Activated CD8-positive, alpha-beta T cell treated with anti-CD3 and anti-CD28 coated beads for 36 hours (primary cell): ENCODE measurements at regions not wholly inside any gene's neighbourhood (a gene's known extent, or its start where the extent isn't known, plus 50 kb on each side); places are given as distances from the start of the nearest gene placed in this dataset.

Experiments
- ATAC-seq: fragments of 200-7000 bp; cut with Tn5 transposase; one replicate; pipeline ENCODE4 v1.10.0; 2021; ENCODE audit warnings: mild to moderate bottlenecking, moderate library complexity
- CTCF ChIA-PET: fragments of 350-600 bp; sonication (Branson Sonifier 250); formaldehyde crosslinking; loops from one replicate; lab custom pipeline; 2021; ENCODE audit warnings: antibody characterized with exemption; lab: Charles Lee
- POLR2A ChIA-PET: fragments of 350-600 bp; sonication (Branson Sonifier 250); formaldehyde crosslinking; loops from one replicate; lab custom pipeline; 2021; ENCODE audit warnings: antibody characterized with exemption; lab: Charles Lee
- DNase-seq: peaks from one replicate; pipeline ENCODE4 v3.0.0-alpha.2; 2020
- H3K27ac Mint-ChIP-seq: one replicate; pipeline ENCODE4 v1.8.0; 2021; ENCODE audit warnings: mild to moderate bottlenecking, mixed read lengths
- H3K27me3 Mint-ChIP-seq: one replicate; pipeline ENCODE4 v1.8.0; 2021; ENCODE audit warnings: mixed read lengths
- H3K36me3 Mint-ChIP-seq: one replicate; pipeline ENCODE4 v1.8.0; 2021; ENCODE audit warnings: low read depth, mixed read lengths
- H3K4me1 Mint-ChIP-seq: one replicate; pipeline ENCODE4 v1.8.0; 2021; ENCODE audit warnings: low read depth, mixed read lengths
- H3K4me3 Mint-ChIP-seq: one replicate; pipeline ENCODE4 v1.8.0; 2021; ENCODE audit warnings: mild to moderate bottlenecking, moderate library complexity, mixed read lengths
- H3K9me3 Mint-ChIP-seq: one replicate; pipeline ENCODE4 v1.8.0; 2021; ENCODE audit warnings: mixed read lengths
- intact Hi-C: fragments of 100-400 bp; cut with micrococcal nuclease; formaldehyde crosslinking; loops from one replicate; pipeline ENCODE4 v1.10.0; 2022
- TF ChIP-seq, protein P1 (sequence below): fragments of 200-600 bp; IDR thresholded peaks from one replicate; pipeline ENCODE4 v1.8.0; 2022; ENCODE audit warnings: antibody characterized with exemption, mild to moderate bottlenecking

GRCh38 chr16:55976815-55977214 lies 101.6 kb upstream of the CES5A start:
- DNase-seq: no peak
- intact Hi-C loops: no loop called here

DNA sequence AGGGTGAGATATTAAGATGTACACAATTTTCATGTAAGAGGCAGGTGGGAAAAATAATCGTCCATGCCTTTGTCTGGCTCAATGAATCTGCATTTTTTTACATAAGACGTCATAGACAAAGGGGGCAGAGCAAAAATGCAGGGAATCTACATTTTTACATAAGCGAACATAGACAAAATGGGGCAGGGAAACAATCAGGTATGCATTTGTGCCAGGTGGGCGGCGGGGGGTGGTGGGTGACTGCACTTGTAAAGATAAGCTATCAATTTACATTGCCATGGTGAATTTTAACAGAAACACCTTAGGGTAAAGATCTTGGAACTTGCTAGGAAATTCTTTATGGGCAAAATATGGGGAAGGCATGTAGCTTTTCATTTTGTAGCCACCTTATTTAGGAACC lies 96.3 kb upstream of the CES5A start:
- TF ChIP-seq, protein P1, sequence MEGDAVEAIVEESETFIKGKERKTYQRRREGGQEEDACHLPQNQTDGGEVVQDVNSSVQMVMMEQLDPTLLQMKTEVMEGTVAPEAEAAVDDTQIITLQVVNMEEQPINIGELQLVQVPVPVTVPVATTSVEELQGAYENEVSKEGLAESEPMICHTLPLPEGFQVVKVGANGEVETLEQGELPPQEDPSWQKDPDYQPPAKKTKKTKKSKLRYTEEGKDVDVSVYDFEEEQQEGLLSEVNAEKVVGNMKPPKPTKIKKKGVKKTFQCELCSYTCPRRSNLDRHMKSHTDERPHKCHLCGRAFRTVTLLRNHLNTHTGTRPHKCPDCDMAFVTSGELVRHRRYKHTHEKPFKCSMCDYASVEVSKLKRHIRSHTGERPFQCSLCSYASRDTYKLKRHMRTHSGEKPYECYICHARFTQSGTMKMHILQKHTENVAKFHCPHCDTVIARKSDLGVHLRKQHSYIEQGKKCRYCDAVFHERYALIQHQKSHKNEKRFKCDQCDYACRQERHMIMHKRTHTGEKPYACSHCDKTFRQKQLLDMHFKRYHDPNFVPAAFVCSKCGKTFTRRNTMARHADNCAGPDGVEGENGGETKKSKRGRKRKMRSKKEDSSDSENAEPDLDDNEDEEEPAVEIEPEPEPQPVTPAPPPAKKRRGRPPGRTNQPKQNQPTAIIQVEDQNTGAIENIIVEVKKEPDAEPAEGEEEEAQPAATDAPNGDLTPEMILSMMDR: no peak
- intact Hi-C loops: no loop called here
- ATAC-seq: no peak
- ChIA-PET POLR2A (no interaction called here), CTCF (no interaction called here)
- H3K27ac Mint-ChIP-seq: no peak overlapping the region
- no peaks in the 10 kb centered on the region for H3K4me1 Mint-ChIP-seq
- no peaks in the 10 kb centered on the region for H3K9me3 Mint-ChIP-seq
- H3K27me3 Mint-ChIP-seq: no peaks in the 10 kb centered on the region
- no peak overlapping the region for H3K4me3 Mint-ChIP-seq
- no peaks in the 10 kb centered on the region for H3K36me3 Mint-ChIP-seq
- DNase-seq: no peak

More at GRCh38 chr16:55976815-55977214, 101.6 kb upstream of the CES5A start:
- Mint-ChIP-seq H3K4me1 (no peaks in the 10 kb centered on the region), H3K36me3 (no peaks in the 10 kb centered on the region), H3K27me3 (peaks cover 7% of the 10 kb centered on the region), H3K9me3 (no peaks in the 10 kb centered on the region), H3K4me3 (no peak overlapping the region), H3K27ac (no peak overlapping the region)
- ATAC-seq: no peak
- TF ChIP-seq, protein P1: no peak
- POLR2A ChIA-PET: no interaction called here
- CTCF ChIA-PET: interaction anchor here (1.2 kb wide), 1 partner anchor 342 kb away, joined by 3 read pairs; no protein-coding TSS in a partner anchor

- no peaks in the 10 kb centered on the region for H3K27me3 Mint-ChIP-seq
- intact Hi-C loops: no loop called here
- no peaks in the 10 kb centered on the region for H3K9me3 Mint-ChIP-seq
- TF ChIP-seq, protein P1: no peak
- ATAC-seq (no peak), DNase-seq (no peak)
- ChIA-PET CTCF (no interaction called here), POLR2A (no interaction called here)
- H3K36me3 Mint-ChIP-seq: no peaks in the 10 kb centered on the region
- no peaks in the 10 kb centered on the region for H3K4me1 Mint-ChIP-seq
- H3K4me3 Mint-ChIP-seq: no peak overlapping the region
- no peak overlapping the region for H3K27ac Mint-ChIP-seq
Observed at GRCh38 chr16:55968221-55968620, 93.0 kb upstream of the CES5A start.

- TF ChIP-seq, protein P1: no peak
- H3K36me3 Mint-ChIP-seq: no peaks in the 10 kb centered on the region
Observed at GRCh38 chr16:55964923-55965475, 89.8 kb upstream of the CES5A start.

GRCh38 chr16:55955845-55956244 lies 80.7 kb upstream of the CES5A start:
- ChIA-PET POLR2A (no interaction called here), CTCF (interaction anchor here (1.2 to 2.9 kb wide), 4 partner anchors 11 to 362 kb away, joined by 4 to 7 read pairs (median 5); no protein-coding TSS in a partner anchor)
- Mint-ChIP-seq H3K27ac (no peak overlapping the region), H3K36me3 (no peaks in the 10 kb centered on the region), H3K27me3 (peaks cover 6% of the 10 kb centered on the region), H3K4me3 (no peak overlapping the region), H3K9me3 (peaks cover 8% of the 10 kb centered on the region), H3K4me1 (no peaks in the 10 kb centered on the region)
- DNase-seq (no peak), ATAC-seq (no peak)
- TF ChIP-seq, protein P1: no peak
- intact Hi-C loops: no loop called here

More at GRCh38 chr16:55964923-55965475, 89.8 kb upstream of the CES5A start:
- DNase-seq (no peak), ATAC-seq (no peak)
- Mint-ChIP-seq H3K4me3 (no peak overlapping the region), H3K27ac (no peak overlapping the region), H3K4me1 (no peaks in the 10 kb centered on the region), H3K27me3 (no peaks in the 10 kb centered on the region), H3K9me3 (peaks cover under 1% of the 10 kb centered on the region)
- intact Hi-C loops: no loop called here
- POLR2A ChIA-PET: no interaction called here
- CTCF ChIA-PET: interaction anchor here (1.3 to 2.3 kb wide), 2 partner anchors 20 to 353 kb away, joined by 3 to 8 read pairs; no protein-coding TSS in a partner anchor
